Testis (tissue), 2 donors: ENCODE measurements at regions not wholly inside any gene's neighbourhood (a gene's known extent, or its start where the extent isn't known, plus 50 kb on each side); places are given as distances from the start of the nearest gene placed in this dataset.

ENCODE experiments used
- POLR2A ChIP-seq: fragments of 450-650 bp; IDR thresholded peaks from one replicate; pipeline ENCODE4 v1.6.1; 2017; ENCODE audit warnings: antibody characterized with exemption, mild to moderate bottlenecking, moderate library complexity
- TF ChIP-seq, protein P1 (sequence below), 3 experiments: fragments of 450-650 bp in 2 of 3; fragments of 200-600 bp in 1 of 3; sonication (generic) in 1 of 3; IDR thresholded peaks; one replicate each; pipeline ENCODE4 v1.5.1; 2016 to 2019; ENCODE audit warnings: antibody characterized with exemption in 3 of 3, mild to moderate bottlenecking in 2 of 3, moderate library complexity in 1 of 3

DNA sequence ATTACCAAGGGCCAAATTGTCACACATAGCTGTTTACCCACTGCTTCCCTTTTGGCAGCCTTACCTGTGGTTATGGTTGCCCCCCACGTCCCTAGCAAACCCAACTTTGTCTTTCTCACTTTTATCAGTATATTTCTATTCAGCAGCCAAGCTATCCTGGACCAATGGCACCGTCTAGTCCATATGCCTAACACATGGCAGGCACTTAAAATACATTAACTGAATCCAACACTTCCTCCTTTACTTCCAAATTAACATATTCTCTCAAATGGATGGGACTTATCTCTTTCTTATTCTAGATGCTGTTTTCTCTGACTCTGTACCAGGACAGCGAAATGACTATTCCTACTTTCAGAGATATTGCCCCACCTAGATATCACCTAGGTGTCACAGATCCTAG, 50.9 kb upstream of the SLC44A1 start:
- TF ChIP-seq, protein P1, sequence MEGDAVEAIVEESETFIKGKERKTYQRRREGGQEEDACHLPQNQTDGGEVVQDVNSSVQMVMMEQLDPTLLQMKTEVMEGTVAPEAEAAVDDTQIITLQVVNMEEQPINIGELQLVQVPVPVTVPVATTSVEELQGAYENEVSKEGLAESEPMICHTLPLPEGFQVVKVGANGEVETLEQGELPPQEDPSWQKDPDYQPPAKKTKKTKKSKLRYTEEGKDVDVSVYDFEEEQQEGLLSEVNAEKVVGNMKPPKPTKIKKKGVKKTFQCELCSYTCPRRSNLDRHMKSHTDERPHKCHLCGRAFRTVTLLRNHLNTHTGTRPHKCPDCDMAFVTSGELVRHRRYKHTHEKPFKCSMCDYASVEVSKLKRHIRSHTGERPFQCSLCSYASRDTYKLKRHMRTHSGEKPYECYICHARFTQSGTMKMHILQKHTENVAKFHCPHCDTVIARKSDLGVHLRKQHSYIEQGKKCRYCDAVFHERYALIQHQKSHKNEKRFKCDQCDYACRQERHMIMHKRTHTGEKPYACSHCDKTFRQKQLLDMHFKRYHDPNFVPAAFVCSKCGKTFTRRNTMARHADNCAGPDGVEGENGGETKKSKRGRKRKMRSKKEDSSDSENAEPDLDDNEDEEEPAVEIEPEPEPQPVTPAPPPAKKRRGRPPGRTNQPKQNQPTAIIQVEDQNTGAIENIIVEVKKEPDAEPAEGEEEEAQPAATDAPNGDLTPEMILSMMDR (IDR thresholded peaks at IDR 0.05), result no peak
- TF ChIP-seq POLR2A, result no peak
